CD4-positive, alpha-beta T cell treated with Interleukin-17A for 1 hour (primary cell): ENCODE measurements at regions not wholly inside any gene's neighbourhood (a gene's known extent, or its start where the extent isn't known, plus 50 kb on each side); places are given as distances from the start of the nearest gene placed in this dataset.

Source experiments
- DNase-seq: peaks from one replicate; pipeline ENCODE4 v3.0.0-alpha.2; 2020

DNA sequence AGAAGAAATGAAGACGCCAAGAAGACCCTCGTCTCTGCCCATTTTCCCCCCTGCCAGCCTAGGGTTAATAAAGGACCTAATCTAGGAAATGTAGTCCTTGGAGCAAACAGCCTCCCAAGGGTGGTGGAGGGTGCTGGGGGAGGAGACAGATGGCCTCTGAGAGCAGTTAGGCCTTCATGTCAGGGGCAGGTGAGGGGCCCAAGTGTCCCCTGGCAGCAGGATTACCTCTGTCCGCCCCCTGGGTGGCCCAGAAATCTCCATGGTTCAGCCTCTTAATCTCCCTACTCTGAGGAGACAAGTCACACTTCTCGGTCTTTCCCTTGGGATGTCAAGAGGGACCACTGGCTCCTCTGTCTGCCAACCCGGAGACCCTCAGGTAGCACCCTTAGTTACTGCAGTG is 365.4 kb upstream of the TNRC6C start:
- no peak for DNase-seq

DNA sequence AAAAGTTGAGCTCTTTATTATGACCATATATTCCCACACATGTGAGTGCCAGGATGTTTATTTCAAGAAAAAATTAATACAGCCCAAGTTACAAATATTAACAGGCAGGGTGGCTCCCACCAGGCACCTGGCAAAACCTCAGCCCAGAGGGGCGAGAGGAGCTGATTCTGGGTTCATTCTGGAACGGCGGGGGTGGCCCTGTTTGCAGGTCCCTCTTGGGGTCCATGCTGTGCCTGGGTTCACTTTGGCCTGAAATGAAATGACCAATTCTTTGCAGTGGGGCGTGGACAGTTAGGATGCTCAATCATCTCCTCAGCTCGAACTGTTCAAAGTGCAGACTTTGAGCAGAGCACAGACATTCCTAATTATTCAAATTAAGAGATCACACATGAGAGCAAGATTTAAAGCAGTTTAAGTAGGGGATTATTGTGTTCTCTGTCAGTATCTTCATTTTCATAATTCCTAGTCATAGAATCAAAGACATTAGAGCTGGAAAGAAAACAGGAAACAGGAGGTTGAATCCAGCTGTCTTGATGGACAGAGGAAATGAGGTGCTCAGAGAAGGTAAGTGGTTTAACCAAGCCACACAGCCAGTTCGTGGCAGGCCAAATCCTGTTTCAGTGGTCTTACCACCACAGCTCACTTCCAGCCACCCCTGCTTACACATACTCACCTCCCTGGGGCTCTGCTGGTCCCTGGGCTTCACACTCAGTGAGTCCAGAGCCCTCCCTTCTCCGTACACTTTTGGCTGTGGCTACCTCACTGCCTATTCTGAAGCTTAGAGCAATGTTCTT is 363.9 kb upstream of the TNRC6C start:
- no peak for DNase-seq

DNA sequence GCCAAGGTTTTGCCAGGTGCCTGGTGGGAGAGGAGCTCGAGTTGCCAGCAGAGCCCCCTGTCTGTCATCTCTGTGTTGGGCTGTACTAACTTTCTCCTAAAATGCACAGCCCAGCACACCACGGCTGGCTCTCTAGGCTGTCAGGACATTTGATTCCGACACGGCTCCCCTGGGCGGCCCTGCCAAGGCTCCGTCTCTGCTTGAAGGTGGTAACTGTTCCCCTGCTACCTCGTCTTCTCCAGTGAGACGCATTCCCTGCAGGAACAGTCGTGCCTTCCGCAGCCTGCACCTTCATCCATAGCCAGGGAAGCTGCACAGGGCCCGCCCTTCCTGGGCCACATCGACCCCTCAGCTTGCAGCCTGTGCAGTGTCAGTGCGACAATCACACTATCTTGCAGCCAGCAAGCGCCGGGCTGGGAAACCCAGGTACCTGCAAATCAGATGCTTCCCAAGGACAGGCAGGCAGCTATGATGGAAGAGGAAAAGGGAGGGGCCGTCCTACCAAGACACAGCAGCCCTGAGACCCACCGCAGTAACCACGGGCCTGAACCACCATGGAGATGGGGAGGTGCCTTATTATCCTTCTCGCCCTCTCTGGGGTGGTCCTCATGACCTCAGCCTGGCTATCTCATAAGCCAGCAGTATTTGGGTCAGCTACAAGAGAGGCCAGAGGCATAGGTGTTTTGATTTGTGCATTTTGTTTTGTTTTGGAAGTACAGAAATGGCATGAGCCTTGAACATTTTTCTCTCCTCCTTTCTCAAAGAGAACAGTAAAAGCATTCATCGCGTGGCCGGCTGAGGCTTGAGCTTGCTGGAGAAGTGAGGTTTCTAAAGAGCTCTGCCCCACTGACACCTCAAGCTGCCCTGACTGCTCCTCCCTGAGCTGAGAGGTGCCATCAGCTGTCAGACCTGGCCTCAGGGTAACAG is 361.7 kb upstream of the TNRC6C start:
- DNase-seq = no peak

DNA sequence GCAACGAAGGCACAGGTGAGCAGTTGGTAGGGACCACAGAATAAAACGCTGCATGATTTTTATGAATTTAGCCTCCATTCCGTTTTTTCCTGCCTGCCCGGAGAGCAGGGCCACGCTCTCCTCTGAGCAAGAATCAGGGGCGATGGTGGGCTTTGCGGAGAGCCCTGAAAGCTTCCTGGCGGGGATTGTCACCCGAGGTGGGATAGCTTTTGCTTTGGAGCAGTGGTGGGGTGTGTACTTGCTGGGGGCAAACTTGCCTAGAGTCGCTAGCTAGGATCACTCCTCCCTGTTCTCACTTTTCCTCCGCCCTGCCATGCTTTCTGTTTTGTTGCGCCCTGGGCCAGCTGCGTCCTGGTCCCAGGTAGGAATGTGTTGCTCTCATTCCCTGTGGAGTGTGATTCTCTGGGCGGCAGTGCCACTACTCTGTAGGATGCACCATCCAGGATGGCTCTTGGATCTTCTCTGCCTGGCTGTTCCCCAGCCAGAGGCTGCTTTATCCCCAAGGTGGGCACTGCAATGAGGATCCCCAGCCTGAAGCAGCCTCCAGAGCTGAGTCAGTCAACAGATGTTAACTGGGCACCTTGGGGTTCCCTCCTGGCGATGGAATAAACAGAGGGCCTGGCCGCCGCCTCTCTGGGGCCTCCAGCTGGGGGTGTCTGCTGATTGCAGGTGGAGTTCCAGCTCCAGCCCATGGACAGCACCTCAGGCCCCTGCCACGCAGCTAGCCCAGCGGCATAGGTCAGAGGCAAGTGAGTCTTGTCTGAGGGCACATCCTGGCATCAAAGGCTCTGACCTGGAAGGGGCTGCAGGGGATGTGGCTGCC is 360.9 kb upstream of the TNRC6C start:
- no peak for DNase-seq

DNA sequence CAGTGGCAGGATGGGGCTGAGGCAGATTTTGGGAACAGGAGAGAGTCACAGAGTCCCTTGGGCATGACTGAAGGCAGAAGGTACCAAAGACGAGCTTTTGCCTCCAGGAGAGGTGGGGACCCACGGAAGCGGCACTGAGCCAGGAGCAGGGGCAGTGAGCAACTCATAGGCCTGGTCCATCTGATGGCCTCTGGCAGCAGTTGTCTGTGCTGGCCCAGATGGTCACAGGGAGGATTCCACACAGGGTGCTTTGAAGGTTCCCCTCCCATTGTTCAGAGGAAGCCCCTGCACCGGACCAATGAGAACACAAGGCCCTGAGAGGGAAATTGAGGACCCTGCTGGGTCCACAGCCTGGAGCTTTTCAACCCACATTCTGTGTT is 360.3 kb upstream of the TNRC6C start:
- no peak for DNase-seq

DNA sequence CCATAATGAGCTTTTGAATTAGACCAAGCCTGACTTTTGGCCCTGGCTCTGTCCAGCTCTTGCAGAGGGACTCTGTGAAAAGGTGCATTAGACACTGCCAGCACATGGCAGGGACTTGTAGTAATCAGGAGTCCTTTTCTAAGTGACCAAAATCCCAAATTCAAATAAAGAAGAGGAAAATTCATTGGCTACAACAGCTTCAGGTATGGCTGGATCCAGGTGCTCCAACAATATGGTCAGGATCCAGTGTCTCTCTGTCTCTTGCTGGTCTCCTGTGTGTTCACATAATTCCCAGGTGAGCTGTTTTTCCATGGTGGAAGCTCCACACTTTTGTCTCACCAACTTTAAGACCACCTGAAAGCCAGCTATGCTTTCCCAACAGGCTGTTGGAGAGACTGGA is 358.8 kb upstream of the TNRC6C start:
- DNase-seq = no peak

DNA sequence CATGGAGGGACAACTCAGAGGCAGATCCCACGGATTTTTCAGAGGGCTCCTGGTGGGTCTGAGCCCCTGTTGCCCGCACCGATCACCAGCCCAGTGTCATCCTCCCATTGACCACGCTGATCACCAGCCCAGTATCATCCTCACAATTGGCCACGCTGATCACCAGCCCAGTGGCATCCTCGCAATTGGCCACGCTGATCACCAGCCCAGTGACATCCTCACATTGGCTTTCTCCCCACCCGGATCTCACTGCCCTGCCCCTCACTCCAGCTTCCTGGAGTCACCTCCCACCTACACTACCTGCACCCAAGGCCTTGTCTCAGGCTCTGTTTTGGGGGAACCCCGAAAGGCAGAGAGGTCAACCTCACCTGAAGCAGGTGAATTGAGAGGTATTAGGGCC is 358.2 kb upstream of the TNRC6C start:
- no peak for DNase-seq

DNA sequence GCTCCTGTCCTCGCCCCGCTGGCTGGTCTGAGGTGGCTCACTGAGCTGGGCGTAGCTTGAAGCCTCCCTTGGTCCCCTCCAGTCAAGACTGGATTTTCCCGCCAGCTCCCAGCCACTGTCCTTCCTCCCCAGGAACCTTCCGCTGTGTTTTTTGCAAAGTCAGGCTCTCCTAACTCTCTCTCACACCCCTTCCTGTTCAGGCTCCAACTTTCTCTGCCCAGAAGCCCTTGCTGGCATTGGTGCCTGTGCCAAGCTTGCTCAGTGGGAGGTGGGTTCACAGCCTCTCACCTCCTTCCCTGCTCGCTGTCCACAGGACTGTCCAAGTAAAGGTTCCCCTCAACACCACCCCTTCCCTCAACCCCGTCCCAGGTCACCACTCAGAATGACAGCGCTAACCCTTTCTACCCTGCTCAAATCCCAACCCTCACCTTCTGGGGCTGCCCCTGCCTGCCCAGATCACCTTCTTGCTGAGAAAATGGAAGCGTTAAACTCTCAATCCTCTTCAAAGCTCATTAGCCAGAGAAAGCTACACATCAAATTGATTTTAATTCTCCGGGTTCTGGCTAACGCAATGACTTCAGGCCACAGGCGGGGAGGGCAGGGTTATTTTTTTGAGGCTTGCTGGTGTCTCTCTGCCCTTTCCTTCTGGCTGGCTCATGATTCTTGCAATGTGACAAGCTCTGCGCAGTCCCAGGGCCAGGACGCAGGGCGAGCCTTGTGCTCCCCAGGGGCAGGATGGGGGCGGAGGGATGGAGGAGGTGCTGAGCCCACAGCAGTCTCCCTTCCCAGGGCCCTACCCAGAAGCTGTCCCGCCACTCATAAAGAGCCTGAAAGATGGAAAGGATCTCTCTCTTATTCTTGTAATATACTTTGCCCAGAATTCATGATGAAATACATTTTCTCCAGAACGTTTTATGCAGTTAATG is 357.2 kb upstream of the TNRC6C start:
- no peak for DNase-seq

DNA sequence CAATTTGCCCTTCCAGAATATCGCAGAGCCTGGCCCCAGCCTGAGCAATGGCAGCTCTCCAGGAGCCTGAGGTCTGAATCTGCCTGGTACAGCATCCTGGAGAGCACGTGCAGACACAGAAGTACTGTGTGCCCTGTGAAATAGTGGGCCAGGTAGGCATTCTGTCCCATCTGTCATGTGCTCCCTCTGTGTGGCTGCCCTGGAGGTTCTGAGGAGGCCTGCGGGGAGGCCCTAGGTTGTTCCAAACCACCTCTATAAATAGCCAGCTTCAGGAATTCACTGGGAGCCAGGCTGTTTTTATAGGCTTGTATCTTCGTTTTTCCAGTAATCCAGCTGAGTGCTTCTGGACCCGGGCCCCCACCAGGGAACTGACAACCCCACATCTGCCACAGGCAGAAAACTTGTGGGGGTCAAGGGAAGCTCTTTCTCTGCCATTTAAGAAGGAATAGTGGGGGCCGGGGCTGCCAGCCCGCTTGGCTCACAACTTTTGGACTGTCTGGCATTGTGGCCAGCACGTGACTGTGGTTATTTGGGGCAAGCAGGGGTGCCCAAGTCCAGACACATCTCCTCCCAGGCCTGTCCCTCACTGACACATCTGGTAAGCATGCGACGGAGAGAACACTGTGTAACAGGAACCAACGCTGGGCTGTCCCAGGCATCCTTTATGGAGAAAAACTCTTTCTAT is 356.3 kb upstream of the TNRC6C start:
- no peak for DNase-seq

DNA sequence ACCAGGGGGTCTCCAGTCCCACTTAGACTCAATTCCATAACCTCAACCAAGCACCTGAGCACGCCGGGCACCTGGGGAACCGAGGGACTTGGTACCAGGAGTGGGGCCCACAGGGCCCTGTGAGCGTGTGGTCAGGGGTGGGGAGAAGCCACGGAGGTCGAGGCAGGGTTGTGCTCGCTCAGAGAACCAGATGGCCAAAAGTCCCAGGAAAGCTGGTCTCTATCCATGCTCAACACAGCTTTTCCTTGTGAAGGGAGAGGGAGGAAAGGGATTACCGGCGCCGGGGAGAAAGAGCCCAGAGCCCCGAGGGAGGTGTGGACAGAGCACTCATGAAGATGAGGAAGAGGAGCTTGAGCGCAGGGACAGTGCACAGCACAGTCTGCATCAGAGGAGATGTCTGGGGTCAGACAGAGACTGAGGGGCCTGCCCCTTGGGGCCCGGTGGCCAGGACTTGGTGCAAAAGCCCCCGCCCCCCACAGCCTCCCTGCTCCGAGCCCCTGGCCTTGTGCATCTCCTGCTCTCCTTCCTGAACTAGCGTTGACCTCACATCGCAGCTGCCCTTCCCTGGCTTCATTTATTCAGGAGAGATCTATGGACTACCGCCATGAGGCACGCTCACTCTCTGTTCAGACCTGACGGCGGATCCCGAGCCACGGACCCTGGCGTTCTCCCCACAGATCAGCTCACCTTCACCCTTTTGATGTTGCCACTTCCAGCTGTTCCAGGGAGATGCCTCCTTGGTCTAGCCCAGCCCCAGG is 355.4 kb upstream of the TNRC6C start:
- DNase-seq = no peak

DNA sequence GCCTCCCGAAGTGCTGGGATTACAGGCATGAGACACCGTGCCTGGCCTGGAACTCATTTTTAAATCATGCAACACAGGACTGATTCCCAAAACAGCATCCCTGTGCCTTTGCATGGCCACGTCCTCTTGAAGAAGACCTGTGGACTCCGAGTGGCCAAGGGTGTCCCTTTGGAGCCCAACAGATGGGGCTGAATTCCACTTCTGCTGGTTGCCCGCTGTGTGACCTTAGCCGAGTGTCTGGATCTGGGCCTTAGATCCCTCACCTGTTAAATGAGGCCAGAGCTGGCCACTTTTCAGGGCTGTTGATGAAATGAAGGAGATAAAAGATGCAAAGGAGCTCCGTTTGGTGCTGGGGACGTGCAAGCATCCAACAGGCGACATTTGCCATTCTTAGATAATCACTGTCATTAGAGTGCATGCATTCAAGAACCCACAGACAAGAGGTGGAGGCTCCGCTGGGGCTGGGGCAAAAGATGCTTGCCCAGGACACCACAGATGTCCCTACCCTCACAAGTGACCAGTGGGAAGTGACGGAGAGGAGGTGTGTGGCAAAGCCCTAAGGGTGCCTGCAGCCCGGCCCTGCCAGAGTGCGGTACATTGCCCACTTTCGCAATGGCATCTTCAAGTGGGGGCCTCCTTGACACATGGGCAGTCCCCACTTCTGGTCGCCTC is 354.1 kb upstream of the TNRC6C start:
- DNase-seq = no peak

DNA sequence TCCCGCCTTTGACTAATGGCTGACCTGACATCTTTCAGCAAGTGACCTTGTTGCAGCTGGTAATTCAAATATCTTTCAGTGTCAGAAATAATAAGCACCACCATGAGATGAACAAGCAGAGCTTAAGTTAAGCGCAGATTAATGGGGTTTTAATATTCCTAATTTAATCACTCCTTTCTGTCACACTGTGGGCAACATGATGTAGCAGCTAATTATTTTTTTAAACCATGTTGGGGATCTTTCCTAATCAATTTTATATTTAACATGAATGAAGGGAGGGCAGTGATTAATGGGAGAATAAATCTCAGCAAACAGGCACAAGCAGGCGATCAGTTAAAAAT is 353.6 kb upstream of the TNRC6C start:
- DNase-seq = no peak

DNA sequence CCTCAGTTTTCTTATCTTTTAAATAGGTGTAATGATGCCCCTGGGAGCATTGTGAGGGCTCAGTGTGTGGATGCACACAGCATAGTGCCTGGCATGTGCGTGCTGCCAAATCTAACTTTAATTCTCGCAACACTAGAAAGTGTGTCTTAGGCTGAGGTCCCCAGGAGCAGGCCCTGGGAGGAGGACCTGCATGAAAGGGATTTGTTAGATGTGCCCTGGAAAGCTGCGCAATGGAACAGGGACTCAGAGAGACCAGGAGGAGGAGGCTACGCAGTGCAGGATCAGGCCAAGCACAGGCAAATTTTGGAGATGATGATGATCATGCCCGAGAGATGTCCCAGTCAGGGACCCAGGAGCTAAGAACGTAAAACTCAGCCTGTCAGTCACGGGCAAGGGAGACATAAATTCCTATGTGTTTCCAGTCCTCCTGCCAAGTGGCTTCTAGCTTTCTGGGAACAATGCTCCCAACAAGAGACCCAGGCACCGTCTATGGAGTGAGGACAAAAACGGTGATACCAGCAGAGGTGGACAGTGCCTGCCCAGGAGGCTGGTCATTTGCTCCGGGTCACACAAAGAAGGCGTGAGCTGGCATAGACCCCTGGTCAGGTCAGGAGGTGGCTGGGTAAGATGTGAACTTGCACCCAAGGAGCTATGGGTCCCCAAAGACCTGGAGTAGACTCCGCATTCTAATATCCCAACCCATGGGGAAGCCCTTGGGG is 352.2 kb upstream of the TNRC6C start:
- no peak for DNase-seq

DNA sequence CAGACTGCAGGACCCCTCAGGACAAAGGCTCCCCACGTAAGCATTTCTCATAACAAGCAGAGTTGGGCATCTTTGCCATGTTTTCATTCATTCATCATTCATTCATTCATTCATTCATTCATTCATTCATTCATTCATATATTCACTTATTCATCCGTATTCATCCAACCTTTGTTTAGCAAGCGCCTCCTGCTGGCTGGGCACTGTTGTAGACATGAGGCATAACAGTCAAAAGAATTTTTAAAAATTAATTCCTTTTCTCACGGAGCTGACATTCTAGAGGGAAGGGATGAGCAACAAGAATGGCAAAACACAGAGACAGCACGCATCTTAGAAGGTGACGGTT is 351.7 kb upstream of the TNRC6C start:
- DNase-seq = no peak

DNA sequence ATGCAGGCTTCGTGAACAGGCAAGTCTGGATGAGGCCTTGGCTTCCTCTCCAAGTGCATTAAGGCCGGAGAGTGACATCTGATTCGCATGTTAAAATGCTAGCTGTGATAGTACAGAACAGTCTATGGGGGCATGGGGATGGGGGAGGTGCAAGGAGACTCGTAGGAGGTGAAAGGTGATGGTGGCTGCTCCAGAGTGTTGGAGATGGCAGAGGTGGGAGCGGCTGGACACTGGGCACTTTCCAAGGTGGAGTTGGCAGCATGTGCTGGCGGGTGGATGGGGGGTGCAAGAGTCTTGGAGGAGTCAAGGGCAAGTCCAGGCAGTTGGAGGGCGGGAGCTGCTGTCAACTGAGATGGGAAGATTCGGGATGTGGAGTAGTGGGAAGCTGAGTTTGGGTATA is 350.9 kb upstream of the TNRC6C start:
- DNase-seq = no peak

DNA sequence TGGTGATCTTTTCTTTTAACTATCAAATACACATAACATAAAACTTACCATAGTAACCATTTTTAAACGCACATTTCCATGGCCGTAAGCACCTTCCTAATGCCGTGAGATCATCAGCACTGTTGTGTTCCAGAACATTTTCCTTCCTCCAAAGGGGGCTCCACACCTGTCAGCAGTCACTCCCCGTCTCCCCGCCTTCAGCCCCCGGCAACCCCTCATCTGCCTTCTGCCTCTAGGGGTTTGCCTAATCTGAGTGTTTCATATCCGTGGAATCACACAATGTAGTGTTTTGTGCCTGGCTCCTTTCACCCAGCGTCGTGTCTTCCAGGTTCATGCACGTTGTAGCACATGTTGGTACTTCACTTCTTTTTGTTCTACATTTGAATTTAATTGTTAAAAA is 350.1 kb upstream of the TNRC6C start:
- no peak for DNase-seq

DNA sequence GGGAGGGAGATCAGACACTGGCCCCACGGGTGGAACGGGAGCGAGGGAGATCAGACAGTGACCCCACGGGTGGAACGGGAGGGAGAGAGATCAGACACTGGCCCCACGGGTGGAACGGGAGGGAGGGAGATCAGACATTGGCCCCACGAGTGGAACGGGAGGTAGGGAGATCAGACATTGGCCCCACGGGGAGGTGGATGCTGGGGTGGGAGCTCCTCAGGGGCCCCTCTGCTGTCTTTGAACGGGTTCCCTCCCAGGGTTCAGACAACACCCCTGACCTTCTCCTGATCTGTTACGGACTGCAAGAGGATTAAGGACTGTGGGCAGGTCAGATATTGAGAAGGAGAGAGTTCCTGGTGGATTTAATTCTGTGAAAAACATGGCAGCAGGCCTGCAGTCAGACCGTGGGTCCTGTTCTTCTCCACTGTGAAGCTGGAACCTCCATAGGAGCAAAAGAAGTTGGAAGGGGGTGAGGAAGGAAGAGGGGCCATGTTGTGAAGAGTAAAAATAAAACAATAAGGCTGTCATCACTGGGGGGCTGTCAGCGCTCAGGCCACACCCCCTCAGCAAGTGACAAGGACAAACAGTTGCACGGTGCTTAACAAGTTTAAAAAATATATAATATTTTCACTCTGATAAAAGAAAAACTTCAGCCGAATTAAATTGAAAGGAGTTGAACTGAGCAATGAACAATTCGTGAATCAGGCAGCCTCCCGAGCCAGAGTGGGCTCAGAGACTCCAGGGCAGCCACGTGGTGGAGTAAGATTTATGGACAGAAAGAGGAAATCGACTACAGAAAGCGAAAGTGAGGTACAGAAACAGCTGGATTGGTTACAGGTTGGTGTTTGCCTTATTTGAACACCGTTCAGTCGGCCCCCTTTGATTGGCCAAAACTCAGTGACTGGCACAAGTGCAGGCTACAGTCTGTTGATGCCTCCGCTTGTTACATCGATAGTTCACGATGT is 348.7 kb upstream of the TNRC6C start:
- DNase-seq = peak; percentile 81

DNA sequence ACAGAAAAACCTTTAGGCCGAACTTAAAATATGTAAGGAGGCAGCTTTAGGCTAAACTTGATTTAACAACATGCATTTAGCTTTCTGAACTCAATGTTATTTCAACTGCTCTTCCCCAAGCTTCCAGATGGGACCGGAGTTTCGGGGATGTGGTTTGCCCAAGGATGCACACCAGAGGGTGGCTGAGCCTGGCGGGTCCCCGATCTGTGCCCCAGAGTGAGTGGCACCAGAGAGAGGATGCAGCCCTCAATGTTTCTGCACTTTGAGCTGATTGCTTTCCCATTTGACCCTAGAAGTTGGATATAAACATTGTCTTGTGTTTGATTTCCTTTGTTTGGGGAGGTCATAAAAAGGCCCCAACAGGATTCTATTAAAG is 348.0 kb upstream of the TNRC6C start:
- DNase-seq = no peak
